ENCODE measurements at regions not wholly inside any gene's neighbourhood (a gene's known extent, or its start where the extent isn't known, plus 50 kb on each side); places are given as distances from the start of the nearest gene placed in this dataset.

DNA sequence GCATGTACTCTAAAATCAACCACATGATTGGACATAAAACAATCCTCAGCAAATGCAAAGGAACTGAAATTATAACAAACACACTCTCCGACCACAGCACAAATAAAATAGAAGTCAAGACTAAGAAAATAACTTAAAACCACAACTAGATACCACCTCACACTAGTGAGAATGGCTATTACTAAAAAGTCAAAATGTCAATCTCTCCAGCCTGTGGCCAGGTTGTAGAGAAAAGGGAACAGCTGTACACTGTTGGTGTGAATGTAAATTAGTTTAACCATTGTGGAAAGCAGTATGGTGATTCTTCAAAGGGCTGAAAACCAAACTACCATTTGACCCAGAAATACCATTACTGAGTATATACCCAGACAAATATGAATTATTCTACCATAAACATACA, 1025.7 kb upstream of the TENM4 start:
- CTCF ChIA-PET = no interaction called here
- Histone ChIP-seq H3K9me3 (replicated peaks; ENCODE audit: control insufficient read depth, insufficient read depth, low read length) (no peaks in the 10 kb centered on the region), H3K9me1 (replicated peaks; ENCODE audit: control insufficient read depth, extremely low read depth, insufficient read depth, low read length) (no peaks in the 10 kb centered on the region), H2AFZ (ENCODE audit: low read depth, low read length) (no peak overlapping the region), H3K27ac (ENCODE audit: insufficient read depth, low read depth, low read length) (no peak overlapping the region), H3K9ac (replicated peaks; ENCODE audit: extremely low read depth, insufficient read depth, low read length) (no peak overlapping the region), H3K4me2 (ENCODE audit: insufficient read depth, low read length) (no peak overlapping the region), H3K4me1 (ENCODE audit: control insufficient read depth, extremely low read depth, insufficient read depth, low read length) (no peaks in the 10 kb centered on the region), H3K79me2 (ENCODE audit: control insufficient read depth, insufficient read depth, low read length) (no peaks in the 10 kb centered on the region), H3K27me3 (ENCODE audit: control insufficient read depth in 2 of 2, insufficient read depth in 2 of 2, low read length in 2 of 2) (no peaks in the 10 kb centered on the region), H3K4me3 (replicated peaks in 1 of 3; ENCODE audit: insufficient read depth in 1 of 3, low read depth in 1 of 3, low read length in 3 of 3) (no peak overlapping the region), H4K20me1 (replicated peaks; ENCODE audit: control insufficient read depth, extremely low read depth, insufficient read depth, low read length) (no peaks in the 10 kb centered on the region), H3K36me3 (ENCODE audit: control insufficient read depth in 2 of 2, extremely low read depth in 1 of 2, insufficient read depth in 2 of 2, low read length in 2 of 2) (no peaks in the 10 kb centered on the region)
- FAIRE-seq (no peak), DNase-seq (ENCODE audit: low read depth, low spot score) (no peak)
- BruUV-seq (replicated peaks) = no TSS peak
- TF ChIP-seq, protein P1, sequence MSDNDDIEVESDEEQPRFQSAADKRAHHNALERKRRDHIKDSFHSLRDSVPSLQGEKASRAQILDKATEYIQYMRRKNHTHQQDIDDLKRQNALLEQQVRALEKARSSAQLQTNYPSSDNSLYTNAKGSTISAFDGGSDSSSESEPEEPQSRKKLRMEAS (IDR thresholded peaks at IDR 0.05; ENCODE audit: insufficient read depth, insufficient read length) = no peak
- TF ChIP-seq FOS (IDR thresholded peaks at IDR 0.05; ENCODE audit: borderline replicate concordance, insufficient read depth, low read length) = no peak
- TF ChIP-seq, protein P2, sequence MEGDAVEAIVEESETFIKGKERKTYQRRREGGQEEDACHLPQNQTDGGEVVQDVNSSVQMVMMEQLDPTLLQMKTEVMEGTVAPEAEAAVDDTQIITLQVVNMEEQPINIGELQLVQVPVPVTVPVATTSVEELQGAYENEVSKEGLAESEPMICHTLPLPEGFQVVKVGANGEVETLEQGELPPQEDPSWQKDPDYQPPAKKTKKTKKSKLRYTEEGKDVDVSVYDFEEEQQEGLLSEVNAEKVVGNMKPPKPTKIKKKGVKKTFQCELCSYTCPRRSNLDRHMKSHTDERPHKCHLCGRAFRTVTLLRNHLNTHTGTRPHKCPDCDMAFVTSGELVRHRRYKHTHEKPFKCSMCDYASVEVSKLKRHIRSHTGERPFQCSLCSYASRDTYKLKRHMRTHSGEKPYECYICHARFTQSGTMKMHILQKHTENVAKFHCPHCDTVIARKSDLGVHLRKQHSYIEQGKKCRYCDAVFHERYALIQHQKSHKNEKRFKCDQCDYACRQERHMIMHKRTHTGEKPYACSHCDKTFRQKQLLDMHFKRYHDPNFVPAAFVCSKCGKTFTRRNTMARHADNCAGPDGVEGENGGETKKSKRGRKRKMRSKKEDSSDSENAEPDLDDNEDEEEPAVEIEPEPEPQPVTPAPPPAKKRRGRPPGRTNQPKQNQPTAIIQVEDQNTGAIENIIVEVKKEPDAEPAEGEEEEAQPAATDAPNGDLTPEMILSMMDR (IDR thresholded peaks at IDR 0.05; ENCODE audit: extremely low read depth in 1 of 2, insufficient read depth in 1 of 2, low read depth in 1 of 2, low read length in 2 of 2) = no peak
- TF ChIP-seq EZH2 (IDR thresholded peaks at IDR 0.05; ENCODE audit: borderline replicate concordance, low read depth, low read length, severe bottlenecking) = no peak
- TF ChIP-seq POLR2AphosphoS5 (IDR thresholded peaks at IDR 0.05; ENCODE audit: insufficient read depth, low read depth, low read length) = no peak
- TF ChIP-seq MYC (IDR thresholded peaks at IDR 0.05; ENCODE audit: low read depth, low read length) = no peak
- no peak for TF ChIP-seq POLR2A (IDR thresholded peaks at IDR 0.05; ENCODE audit: low read depth, low read length)
- no peak for TF ChIP-seq GATA2 (IDR thresholded peaks at IDR 0.05; ENCODE audit: insufficient read depth, insufficient read length, low read depth, low read length)
- dilution Hi-C loops (cut with MboI; ENCODE audit: extremely low pct_ligation_motif_present, low sequenced_read_pairs) (no loop called here), intact Hi-C loops (cut with micrococcal nuclease) (no loop called here)
- POLR2A ChIA-PET = no interaction called here
